HG03571 (cell line): ENCODE measurements at regions not wholly inside any gene's neighbourhood (a gene's known extent, or its start where the extent isn't known, plus 50 kb on each side); places are given as distances from the start of the nearest gene placed in this dataset.
"Not testable (repeated sequence)": the region's sequence is repeated elsewhere in the genome, so short reads cannot be mapped to it uniquely, and the experiment has no call there.

Source experiments
- ATAC-seq: cut with Tn5 transposase; IDR thresholded peaks from one replicate; pipeline ENCODE4 v1.9.1; 2021; ENCODE audit not compliant: unreplicated experiment

GRCh38 chr5:152456815-152457443 is 51.9 kb upstream of the NMUR2 start:
- no peak for ATAC-seq

GRCh38 chr5:152462021-152462721 is 57.1 kb upstream of the NMUR2 start:
- ATAC-seq, result peak; percentile 91

GRCh38 chr5:152464048-152464447 is 59.0 kb upstream of the NMUR2 start:
- ATAC-seq, result no peak

GRCh38 chr5:152465140-152465539 is 60.1 kb upstream of the NMUR2 start:
- ATAC-seq, result no peak

- ATAC-seq, result no peak
Observed at GRCh38 chr5:152466085-152466745, 61.1 kb upstream of the NMUR2 start.

GRCh38 chr5:152470167-152470566 is 65.1 kb upstream of the NMUR2 start:
- ATAC-seq, result no peak

GRCh38 chr5:152472083-152472482 is 67.0 kb upstream of the NMUR2 start:
- ATAC-seq, result no peak

- no peak for ATAC-seq
Observed at GRCh38 chr5:152474961-152475360, 69.9 kb upstream of the NMUR2 start.

GRCh38 chr5:152477536-152477935 is 72.5 kb upstream of the NMUR2 start:
- ATAC-seq, result no peak

GRCh38 chr5:152479866-152480265 is 74.8 kb upstream of the NMUR2 start:
- ATAC-seq, result not testable (repeated sequence)

GRCh38 chr5:152480677-152481076 is 75.6 kb upstream of the NMUR2 start:
- ATAC-seq, result peak; percentile 97

- ATAC-seq, result no peak
Observed at GRCh38 chr5:152487130-152487529, 82.1 kb upstream of the NMUR2 start.

GRCh38 chr5:152488869-152489268 is 83.8 kb upstream of the NMUR2 start:
- ATAC-seq, result no peak

GRCh38 chr5:152499814-152500535 is 94.9 kb upstream of the NMUR2 start:
- ATAC-seq, result no peak

GRCh38 chr5:152501294-152501693 is 96.2 kb upstream of the NMUR2 start:
- ATAC-seq, result peak; percentile 42

- ATAC-seq, result no peak
Observed at GRCh38 chr5:152503206-152503605, 98.1 kb upstream of the NMUR2 start.

GRCh38 chr5:152505442-152506042 is 100.5 kb upstream of the NMUR2 start:
- ATAC-seq, result peak; percentile 91

- ATAC-seq, result no peak
Observed at GRCh38 chr5:152511120-152511519, 106.0 kb upstream of the NMUR2 start.

GRCh38 chr5:152511531-152512132 is 106.6 kb upstream of the NMUR2 start:
- no peak for ATAC-seq

- no peak for ATAC-seq
Observed at GRCh38 chr5:152514827-152515397, 109.8 kb upstream of the NMUR2 start.
